Thyroid gland (tissue), 4 donors: ENCODE measurements at regions not wholly inside any gene's neighbourhood (a gene's known extent, or its start where the extent isn't known, plus 50 kb on each side); places are given as distances from the start of the nearest gene placed in this dataset.

Experiments used
- POLR2A ChIP-seq, 2 donors: fragments of 450-650 bp; IDR thresholded peaks; one replicate each; pipeline ENCODE4 v1.6.1; 2017; ENCODE audit warnings: antibody characterized with exemption in 2 of 2, mild to moderate bottlenecking in 2 of 2, moderate library complexity in 1 of 2
- TF ChIP-seq, protein P1 (sequence below), 6 experiments: fragments of 200-600 bp in 3 of 6; fragments of 450-650 bp in 3 of 6; sonication (generic) in 3 of 6; IDR thresholded peaks; one replicate each; pipeline ENCODE4 v1.5.1; 2016 to 2019; ENCODE audit warnings: antibody characterized with exemption in 6 of 6, mild to moderate bottlenecking in 2 of 6, inconsistent platforms in 1 of 6, moderate library complexity in 1 of 6

DNA sequence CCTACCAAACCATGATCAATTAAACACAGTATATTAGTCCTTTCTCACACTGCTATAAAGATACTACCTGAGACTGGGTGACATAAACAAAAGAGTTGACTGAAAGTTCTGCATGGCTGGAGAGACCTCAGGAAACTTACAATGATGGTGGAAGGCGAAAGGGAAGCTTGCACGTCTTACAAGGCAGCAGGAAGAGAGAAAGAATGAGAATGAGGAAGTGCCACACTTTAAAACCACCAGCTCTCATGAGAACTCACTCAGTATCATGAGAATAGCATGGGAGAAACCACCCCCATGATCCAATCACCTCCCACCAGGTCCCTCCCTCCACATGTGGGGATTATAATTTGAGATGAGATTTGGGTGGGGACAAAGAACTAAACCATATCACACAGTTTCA lies 324.9 kb upstream of the ZNF507 start:
- TF ChIP-seq, protein P1, sequence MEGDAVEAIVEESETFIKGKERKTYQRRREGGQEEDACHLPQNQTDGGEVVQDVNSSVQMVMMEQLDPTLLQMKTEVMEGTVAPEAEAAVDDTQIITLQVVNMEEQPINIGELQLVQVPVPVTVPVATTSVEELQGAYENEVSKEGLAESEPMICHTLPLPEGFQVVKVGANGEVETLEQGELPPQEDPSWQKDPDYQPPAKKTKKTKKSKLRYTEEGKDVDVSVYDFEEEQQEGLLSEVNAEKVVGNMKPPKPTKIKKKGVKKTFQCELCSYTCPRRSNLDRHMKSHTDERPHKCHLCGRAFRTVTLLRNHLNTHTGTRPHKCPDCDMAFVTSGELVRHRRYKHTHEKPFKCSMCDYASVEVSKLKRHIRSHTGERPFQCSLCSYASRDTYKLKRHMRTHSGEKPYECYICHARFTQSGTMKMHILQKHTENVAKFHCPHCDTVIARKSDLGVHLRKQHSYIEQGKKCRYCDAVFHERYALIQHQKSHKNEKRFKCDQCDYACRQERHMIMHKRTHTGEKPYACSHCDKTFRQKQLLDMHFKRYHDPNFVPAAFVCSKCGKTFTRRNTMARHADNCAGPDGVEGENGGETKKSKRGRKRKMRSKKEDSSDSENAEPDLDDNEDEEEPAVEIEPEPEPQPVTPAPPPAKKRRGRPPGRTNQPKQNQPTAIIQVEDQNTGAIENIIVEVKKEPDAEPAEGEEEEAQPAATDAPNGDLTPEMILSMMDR (IDR thresholded peaks at IDR 0.05): no peak
- no peak for TF ChIP-seq POLR2A (IDR thresholded peaks at IDR 0.05)
